HG03354 (cell line): ENCODE measurements at regions not wholly inside any gene's neighbourhood (a gene's known extent, or its start where the extent isn't known, plus 50 kb on each side); places are given as distances from the start of the nearest gene placed in this dataset.

Experiments used
- ATAC-seq: cut with Tn5 transposase; IDR thresholded peaks from one replicate; pipeline ENCODE4 v1.9.1; 2021; ENCODE audit warnings: mild to moderate bottlenecking; ENCODE audit not compliant: unreplicated experiment, poor library complexity, severe bottlenecking

GRCh38 chr13:73943137-73943964 lies 190.9 kb downstream of the KLF12 start:
- ATAC-seq, result peak; percentile 88

DNA sequence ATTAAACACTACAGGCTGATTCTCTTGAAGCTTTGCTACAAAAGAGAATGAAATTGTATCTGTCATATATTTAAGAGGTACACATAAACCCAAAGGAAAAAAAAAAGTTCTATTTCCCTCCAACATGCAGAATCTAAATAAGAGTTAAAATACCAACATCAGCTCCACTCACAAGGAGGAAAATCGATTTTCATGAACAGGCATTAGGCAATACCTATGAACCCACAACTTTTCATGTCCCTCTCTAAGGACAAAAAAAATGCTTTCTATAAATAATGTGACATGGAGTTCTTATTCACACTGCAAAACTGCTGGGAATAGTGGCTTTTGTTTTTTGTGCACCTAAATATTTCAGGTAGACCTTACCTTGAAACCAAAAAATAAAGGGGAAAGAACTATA lies 192.5 kb downstream of the KLF12 start:
- ATAC-seq, result no peak

DNA sequence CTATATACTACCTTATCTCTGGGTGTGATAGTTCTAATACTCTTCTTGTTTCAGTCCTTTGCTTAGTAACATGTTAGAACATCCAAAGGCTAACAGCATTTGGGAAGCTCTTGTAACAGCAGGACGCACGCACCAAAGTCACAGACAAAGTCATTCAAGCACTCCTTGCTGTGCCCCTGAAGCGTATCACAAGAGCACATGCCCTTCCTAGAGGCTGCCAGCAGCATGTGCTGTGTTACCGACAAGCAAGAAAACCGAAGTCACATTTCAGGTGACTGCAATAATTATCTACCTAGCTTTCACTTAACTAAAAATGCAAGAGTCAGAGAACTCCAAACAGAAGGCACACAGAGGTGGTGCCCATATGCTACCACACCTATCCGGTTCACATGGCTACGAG lies 194.1 kb downstream of the KLF12 start:
- no peak for ATAC-seq

GRCh38 chr13:73939603-73940002 lies 194.6 kb downstream of the KLF12 start:
- ATAC-seq, result no peak

DNA sequence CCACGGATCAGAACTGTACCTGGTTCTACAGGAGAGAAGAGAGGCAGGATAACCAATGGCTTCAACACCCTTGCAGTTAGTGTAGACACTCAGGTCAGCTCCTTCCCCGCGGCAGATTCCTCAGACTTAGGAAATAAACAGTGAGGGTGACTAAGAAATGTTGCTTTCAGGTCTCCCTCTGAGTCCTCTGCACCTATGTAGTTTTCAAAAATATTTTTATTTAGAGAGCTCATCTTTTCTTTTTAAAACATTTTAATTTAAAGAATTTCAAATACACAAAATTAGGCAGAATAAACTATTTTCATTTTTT lies 195.2 kb downstream of the KLF12 start:
- no peak for ATAC-seq

DNA sequence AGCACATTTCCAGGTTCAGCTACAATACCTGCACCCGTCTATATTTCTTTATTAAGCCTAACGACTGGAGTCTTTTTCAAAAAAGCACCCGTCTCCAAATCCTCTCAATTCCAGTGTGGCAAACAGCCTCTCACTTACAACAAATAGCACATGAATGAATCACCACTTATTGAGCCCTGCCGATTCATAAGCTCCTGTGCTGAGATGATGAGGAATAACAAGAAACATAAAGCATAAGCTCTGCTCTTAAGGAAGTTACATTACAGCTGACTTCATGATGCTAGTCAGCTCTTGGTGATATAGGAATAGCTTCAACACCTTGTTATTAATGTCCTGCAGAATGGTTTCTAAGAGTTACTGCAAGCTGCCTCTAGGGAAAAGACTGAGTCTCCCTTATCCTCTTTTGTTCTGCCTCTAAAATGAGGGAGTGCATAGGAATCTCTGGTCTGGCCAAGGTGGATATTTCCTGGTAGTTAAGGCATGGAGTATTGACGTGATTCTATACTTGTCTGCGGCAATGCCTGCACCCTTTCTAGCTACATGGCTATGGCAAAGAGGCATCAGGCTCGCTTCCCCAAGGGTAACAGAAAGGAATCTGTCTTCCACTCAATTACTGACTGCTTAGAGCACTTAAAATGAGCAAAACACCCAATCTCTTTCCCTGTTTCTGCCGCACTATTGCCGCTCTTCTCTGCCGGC lies 195.7 kb downstream of the KLF12 start:
- ATAC-seq, result no peak

- no peak for ATAC-seq
Measured at GRCh38 chr13:73937441-73937840, 196.8 kb downstream of the KLF12 start.

- no peak for ATAC-seq
Measured at GRCh38 chr13:73935991-73936390, 198.2 kb downstream of the KLF12 start.

DNA sequence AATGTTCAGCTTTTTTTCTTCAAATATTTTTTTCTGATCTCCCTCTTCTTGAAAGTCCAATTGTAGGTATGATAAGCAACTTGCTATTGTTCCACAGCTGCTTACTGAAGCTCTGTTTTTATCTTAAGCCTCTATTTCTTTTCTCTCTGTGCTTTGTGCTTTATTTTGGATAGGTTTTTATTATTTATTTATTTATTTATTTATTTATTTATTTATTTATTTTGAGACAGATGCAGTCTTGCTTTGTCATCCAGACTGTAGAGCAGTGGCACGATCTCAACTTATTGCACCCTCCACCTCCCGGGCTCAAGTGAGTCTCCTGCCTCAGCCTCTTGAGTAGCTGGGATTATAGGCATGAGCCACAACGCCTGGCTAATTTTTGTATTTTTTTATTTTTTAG lies 199.4 kb downstream of the KLF12 start:
- ATAC-seq, result no peak

GRCh38 chr13:73934215-73934641 lies 200.0 kb downstream of the KLF12 start:
- no peak for ATAC-seq

GRCh38 chr13:73933795-73934194 lies 200.4 kb downstream of the KLF12 start:
- peak; percentile 57 for ATAC-seq

DNA sequence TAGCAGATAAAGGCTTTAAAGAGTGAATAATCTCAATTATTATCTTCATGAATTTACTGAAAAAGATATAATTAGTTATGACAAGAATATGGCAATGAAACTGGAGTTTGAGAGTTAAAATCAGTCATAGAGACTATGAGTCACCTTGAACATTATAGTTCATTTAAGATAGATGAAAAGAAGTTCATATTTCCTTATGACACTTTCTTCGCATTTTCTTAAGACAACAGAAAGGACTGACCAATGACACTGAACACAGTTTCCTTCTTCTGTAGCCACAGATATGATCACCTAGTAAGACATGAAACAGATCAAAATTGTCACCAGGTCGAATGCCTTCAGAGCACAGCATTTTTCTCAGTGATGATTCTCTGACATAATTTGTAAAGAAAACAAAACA lies 202.1 kb downstream of the KLF12 start:
- ATAC-seq, result no peak

- ATAC-seq, result no peak
Measured at GRCh38 chr13:73929287-73929932, 204.8 kb downstream of the KLF12 start.

DNA sequence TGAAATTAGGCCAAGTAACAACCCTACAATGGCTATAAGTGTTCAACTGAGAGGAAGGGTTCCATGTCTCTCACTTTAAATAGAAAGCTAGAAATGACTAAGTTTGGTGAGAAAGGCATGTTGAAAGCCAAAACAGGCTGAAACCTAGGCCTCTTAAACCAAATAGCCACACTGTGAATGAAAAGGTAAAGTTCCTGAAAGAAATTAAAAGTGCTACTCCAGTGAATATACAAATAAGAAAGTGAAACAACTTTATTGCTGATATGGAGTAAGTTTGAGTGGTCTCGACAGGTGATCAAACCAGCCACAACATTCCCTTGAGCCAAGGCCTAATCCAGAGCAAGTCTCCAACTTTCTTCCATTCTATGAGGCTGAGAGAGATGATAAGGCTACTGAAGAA lies 209.6 kb downstream of the KLF12 start:
- ATAC-seq, result peak; percentile 82

DNA sequence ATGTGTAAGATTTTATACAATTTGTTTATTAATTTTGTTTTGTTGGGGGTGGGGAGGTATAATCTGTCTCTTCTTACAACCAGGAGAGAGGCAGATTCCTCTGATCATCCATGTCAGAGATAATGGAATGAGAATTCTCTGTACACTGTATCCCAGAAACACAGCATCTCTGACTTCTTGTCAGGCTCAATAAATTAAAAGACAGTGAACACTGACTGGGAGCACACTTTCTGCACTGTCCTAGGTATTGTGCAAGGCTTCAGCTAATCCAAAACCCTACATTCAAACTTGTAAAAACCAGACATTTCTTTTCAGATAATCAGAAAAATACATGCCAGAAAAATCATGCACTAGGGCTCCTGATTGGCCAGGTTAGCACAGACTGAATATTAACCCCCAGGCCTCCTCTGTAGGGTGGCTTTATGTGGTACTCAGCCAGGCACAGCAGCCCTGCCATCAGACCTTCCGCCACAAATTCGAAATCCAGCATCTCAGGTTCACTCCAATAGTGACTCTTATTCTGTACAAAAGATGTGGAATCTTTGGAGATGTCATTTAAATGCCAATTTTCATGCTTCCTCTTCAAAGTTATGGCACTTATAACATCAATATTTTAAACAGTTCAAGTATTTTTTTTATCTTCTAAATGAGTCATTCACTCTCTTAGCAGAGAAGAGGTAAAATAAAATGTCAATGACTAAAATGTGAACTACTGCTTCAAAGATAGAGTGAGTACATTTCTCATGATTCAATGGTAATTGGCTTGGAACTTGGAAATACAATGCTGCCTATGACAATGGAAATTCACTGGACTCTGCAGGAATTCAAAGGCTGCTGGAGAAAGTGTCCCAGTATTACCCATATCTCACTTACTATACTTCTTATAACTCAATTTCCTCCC lies 211.5 kb downstream of the KLF12 start:
- ATAC-seq, result no peak

GRCh38 chr13:73918691-73919090 lies 215.5 kb downstream of the KLF12 start:
- no peak for ATAC-seq

DNA sequence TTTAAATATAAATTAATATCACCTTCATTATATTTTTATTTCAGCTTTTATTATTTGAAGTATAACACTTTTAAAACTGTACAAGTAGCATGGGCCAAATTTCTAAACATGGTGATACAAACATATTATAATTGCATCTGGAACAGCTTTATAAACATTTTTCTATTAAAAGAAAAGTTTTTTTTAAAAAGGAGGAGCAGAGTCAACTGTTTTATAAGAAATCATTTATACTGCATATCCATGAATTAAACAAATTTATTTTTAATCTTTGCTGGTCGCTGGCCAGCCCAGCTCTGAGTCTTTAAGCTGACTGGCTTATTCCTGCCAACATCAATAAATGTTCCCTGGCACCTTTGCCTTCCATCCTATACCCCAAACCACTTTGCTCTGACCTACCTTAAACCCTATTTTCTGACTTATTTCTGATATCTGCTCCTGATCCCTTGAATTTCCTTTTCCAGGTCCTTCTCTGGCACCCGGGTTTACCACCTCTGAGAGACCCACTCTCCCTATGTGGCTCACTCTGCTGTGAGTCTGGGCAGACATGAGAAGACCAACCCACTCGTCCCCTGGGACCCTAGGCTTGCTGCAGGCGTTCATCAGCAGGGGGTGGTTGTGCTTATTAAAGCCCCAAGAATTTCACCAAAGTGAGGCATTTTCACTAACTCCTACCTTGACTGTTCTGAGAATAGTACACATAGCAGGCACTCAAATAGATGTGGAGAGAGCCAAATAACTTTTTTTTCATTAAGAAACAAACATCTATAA lies 220.3 kb downstream of the KLF12 start:
- peak; percentile 58 for ATAC-seq

GRCh38 chr13:73913079-73913740 lies 221.0 kb downstream of the KLF12 start:
- peak; percentile 45 for ATAC-seq

- no peak for ATAC-seq
Measured at GRCh38 chr13:73911361-73911760, 222.8 kb downstream of the KLF12 start.
